Breast epithelium (tissue), 4 donors: ENCODE measurements at regions not wholly inside any gene's neighbourhood (a gene's known extent, or its start where the extent isn't known, plus 50 kb on each side); places are given as distances from the start of the nearest gene placed in this dataset.

Experiments
- DNase-seq, 2 donors: peaks; one replicate each; pipeline ENCODE4 v3.0.0-alpha.2; 2019; ENCODE audit warnings: low spot score in 2 of 2
- H3K27ac ChIP-seq, 2 donors: fragments of 200-600 bp; sonication (generic) in 1 of 2; one replicate each; pipeline ENCODE4 v1.5.1; 2016 to 2019; ENCODE audit warnings: mild to moderate bottlenecking in 1 of 2
- H3K27me3 ChIP-seq, 2 donors: fragments of 200-600 bp; sonication (generic) in 1 of 2; one replicate each; pipeline versions ENCODE4 v1.5.1 to v1.6.0; 2017 to 2019; ENCODE audit warnings: control low read depth in 1 of 2, mild to moderate bottlenecking in 1 of 2
- H3K36me3 ChIP-seq: fragments of 200-600 bp; one replicate; pipeline ENCODE4 v1.5.1; 2019
- H3K4me1 ChIP-seq, 2 donors: fragments of 200-600 bp; sonication (generic); one replicate each; pipeline ENCODE4 v1.5.1; 2016 to 2019; ENCODE audit warnings: control low read depth in 1 of 2
- H3K4me3 ChIP-seq, 3 donors: fragments of 200-600 bp; sonication (generic); 1 replicate in 2 of 3; 2 replicates in 1 of 3; pipeline ENCODE4 v1.5.1; 2016 to 2019; ENCODE audit warnings: mild to moderate bottlenecking in 3 of 3, moderate library complexity in 2 of 3
- H3K9me3 ChIP-seq, 2 donors: fragments of 200-600 bp; sonication (generic) in 1 of 2; one replicate each; pipeline ENCODE4 v1.5.1; 2016 to 2019; ENCODE audit warnings: control low read depth in 1 of 2
- POLR2A ChIP-seq: fragments of 450-650 bp; IDR thresholded peaks from one replicate; pipeline ENCODE4 v1.6.1; 2016; ENCODE audit warnings: antibody characterized with exemption, mild to moderate bottlenecking, moderate library complexity
- POLR2AphosphoS5 ChIP-seq, 3 donors: sonication (generic); formaldehyde crosslinking; IDR thresholded peaks; one replicate each; pipeline ENCODE4 v1.6.1; 2017; ENCODE audit warnings: antibody characterized with exemption in 3 of 3
- intact Hi-C: fragments of 100-400 bp; cut with DNase I; formaldehyde crosslinking; loops from one replicate; pipeline ENCODE4 v1.15.1; 2023; ENCODE audit warnings: low total_unique reads
- TF ChIP-seq, protein P1 (sequence below), 3 donors: fragments of 450-650 bp; IDR thresholded peaks; one replicate each; pipeline ENCODE4 v1.5.1; 2016 to 2017; ENCODE audit warnings: antibody characterized with exemption in 3 of 3, mild to moderate bottlenecking in 3 of 3, moderate library complexity in 3 of 3

DNA sequence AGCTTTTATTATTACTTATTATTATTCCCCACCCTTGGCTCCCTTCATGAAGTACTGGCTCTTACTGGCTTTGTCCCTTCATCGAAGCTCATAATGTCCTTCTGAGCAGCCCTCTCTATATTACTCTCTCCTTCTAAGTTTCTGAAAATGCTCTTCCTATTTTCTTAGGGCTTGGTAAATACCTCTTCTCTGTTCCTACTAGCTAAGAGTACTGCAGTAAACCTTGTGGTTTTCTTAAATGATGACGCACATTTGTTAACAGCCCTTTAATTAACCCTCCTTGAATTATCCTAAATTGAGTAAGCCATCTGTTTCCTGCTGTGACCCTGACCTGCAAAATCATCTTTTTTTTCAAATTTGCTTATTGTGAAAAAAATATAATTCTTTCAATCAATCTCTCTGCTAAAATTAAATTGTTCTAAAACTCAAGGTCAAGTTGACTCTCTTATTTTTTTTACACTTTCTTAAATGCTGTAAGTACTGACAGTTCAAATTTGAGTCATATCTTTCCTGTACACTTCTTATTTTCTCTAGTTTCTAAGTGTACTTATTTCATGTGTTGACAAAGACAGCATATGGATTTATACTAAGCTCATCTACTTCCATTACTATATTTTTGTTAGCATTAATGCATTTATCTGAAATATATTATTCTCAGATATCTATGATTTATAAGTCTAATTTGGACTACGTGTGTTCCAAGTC lies 148.9 kb downstream of the ADAM29 start:
- no peaks in the 10 kb centered on the region for H3K36me3 ChIP-seq
- H3K4me1 ChIP-seq, result no peaks in the 10 kb centered on the region
- H3K27ac ChIP-seq, result no peak overlapping the region
- no peaks in the 10 kb centered on the region for H3K27me3 ChIP-seq
- no peaks in the 10 kb centered on the region for H3K9me3 ChIP-seq
- intact Hi-C loops, result no loop called here
- DNase-seq, result no peak
- TF ChIP-seq POLR2A, result no peak
- no peak for TF ChIP-seq POLR2AphosphoS5 (IDR thresholded peaks at IDR 0.05)
- TF ChIP-seq, protein P1, sequence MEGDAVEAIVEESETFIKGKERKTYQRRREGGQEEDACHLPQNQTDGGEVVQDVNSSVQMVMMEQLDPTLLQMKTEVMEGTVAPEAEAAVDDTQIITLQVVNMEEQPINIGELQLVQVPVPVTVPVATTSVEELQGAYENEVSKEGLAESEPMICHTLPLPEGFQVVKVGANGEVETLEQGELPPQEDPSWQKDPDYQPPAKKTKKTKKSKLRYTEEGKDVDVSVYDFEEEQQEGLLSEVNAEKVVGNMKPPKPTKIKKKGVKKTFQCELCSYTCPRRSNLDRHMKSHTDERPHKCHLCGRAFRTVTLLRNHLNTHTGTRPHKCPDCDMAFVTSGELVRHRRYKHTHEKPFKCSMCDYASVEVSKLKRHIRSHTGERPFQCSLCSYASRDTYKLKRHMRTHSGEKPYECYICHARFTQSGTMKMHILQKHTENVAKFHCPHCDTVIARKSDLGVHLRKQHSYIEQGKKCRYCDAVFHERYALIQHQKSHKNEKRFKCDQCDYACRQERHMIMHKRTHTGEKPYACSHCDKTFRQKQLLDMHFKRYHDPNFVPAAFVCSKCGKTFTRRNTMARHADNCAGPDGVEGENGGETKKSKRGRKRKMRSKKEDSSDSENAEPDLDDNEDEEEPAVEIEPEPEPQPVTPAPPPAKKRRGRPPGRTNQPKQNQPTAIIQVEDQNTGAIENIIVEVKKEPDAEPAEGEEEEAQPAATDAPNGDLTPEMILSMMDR (IDR thresholded peaks at IDR 0.05), result no peak
- H3K4me3 ChIP-seq, result no peak overlapping the region

DNA sequence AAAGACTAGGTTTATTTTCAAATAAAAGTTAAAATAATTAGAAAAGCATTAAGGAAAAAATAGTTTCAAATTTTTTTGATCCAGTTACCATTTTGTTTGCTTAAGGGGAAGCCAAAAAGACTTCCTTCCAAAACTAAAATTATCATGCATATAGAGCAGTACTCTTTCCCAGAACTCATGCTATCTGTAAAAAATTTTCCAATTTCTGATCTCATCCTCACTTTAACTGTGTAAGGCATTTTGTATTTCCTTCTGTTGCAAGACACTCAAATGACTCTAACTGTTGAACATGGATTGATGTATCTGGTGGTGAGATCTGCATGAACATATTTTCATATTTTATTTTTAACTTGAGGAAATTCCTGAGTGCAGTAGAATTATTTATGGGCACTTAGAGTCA lies 150.1 kb downstream of the ADAM29 start:
- intact Hi-C loops, result no loop called here
- Histone ChIP-seq H3K27me3 (no peaks in the 10 kb centered on the region), H3K36me3 (no peaks in the 10 kb centered on the region), H3K27ac (no peak overlapping the region), H3K4me3 (no peak overlapping the region), H3K9me3 (no peaks in the 10 kb centered on the region), H3K4me1 (no peaks in the 10 kb centered on the region)
- DNase-seq, result no peak
- TF ChIP-seq, protein P1 (IDR thresholded peaks at IDR 0.05), result no peak
- TF ChIP-seq POLR2A, result no peak
- no peak for TF ChIP-seq POLR2AphosphoS5 (IDR thresholded peaks at IDR 0.05)

DNA sequence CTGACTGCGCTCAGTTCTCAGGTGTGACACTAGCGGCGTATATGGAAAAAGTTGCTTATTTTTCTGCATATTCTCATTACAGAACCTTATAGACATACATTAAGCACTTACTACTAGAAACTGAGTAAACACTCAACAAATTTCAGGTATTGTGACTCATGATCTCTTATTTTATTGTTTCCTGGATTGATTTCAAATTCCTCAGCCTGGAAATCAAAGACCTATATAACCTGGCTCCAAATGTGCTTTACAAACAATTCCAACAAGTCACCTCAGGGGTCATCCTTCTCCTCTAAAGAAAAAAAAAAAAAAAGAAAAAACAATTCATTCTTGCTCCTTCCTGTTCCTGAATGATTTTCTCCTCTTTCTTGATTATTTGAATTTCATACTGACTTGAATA lies 152.3 kb downstream of the ADAM29 start:
- intact Hi-C loops, result no loop called here
- H3K36me3 ChIP-seq, result no peaks in the 10 kb centered on the region
- no peak overlapping the region for H3K4me3 ChIP-seq
- no peak for DNase-seq
- H3K9me3 ChIP-seq, result no peaks in the 10 kb centered on the region
- H3K27me3 ChIP-seq, result no peaks in the 10 kb centered on the region
- no peak overlapping the region for H3K27ac ChIP-seq
- H3K4me1 ChIP-seq, result no peaks in the 10 kb centered on the region
- TF ChIP-seq POLR2A, result no peak
- TF ChIP-seq POLR2AphosphoS5 (IDR thresholded peaks at IDR 0.05), result no peak
- TF ChIP-seq, protein P1 (IDR thresholded peaks at IDR 0.05), result no peak

DNA sequence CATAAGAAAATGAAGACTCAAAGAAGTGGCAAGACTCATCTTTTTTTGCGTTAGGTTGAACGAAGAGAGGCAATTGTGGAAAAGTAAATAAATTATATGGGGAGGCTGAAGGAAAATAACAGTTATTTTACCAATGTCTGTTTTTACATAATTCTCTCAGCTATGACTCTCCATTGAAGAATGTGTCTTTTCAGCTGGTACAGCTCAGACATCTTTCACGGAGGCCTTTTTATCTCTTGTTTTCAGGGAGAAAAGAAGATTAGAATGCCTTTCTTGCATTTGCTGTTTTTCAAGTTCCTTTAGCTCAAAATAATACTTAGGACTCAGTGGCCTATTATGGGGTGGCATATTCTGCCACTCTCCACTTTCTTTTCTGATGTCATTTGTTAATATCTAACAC lies 153.0 kb downstream of the ADAM29 start:
- no peaks in the 10 kb centered on the region for H3K27me3 ChIP-seq
- no peak for TF ChIP-seq POLR2A
- no peak for TF ChIP-seq POLR2AphosphoS5 (IDR thresholded peaks at IDR 0.05)
- H3K4me1 ChIP-seq, result no peaks in the 10 kb centered on the region
- no peak for DNase-seq
- no peaks in the 10 kb centered on the region for H3K36me3 ChIP-seq
- no peaks in the 10 kb centered on the region for H3K9me3 ChIP-seq
- intact Hi-C loops, result no loop called here
- no peak overlapping the region for H3K27ac ChIP-seq
- H3K4me3 ChIP-seq, result no peak overlapping the region

DNA sequence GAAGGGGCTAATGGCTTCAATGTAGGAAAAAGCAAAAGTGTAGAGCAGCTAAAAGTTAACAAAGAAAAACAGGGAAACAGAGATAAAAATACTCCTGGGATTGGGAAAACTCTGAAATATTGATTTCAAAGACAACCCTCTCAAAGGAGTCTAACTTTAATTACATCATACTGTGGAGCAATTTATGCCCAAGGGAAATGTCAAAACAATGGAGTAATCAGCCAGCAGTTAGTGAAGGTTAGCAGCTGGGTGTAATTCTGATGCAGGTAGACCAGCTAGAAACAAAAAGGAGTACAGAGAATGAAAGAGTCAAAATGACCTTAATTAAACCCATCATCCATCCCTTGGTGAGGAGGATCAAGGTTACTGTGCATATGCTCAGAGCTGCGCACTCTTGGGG lies 169.0 kb downstream of the ADAM29 start:
- H3K36me3 ChIP-seq, result no peaks in the 10 kb centered on the region
- intact Hi-C loops, result no loop called here
- no peak overlapping the region for H3K4me3 ChIP-seq
- no peaks in the 10 kb centered on the region for H3K4me1 ChIP-seq
- peaks cover 3 to 8% of the 10 kb centered on the region in 2 donors for H3K9me3 ChIP-seq
- no peak overlapping the region for H3K27ac ChIP-seq
- DNase-seq, result no peak
- H3K27me3 ChIP-seq, result no peaks in the 10 kb centered on the region
- TF ChIP-seq POLR2A, result no peak
- TF ChIP-seq POLR2AphosphoS5 (IDR thresholded peaks at IDR 0.05), result no peak
- TF ChIP-seq, protein P1 (IDR thresholded peaks at IDR 0.05), result no peak
